H9 (cell line): ENCODE measurements at regions not wholly inside any gene's neighbourhood (a gene's known extent, or its start where the extent isn't known, plus 50 kb on each side); places are given as distances from the start of the nearest gene placed in this dataset.

Experiments used
- DNase-seq: peaks from one replicate; pipeline ENCODE4 v3.0.0-alpha.2; 2017
- H2AFZ ChIP-seq: one replicate; pipeline ENCODE4 v1.6.1; 2013; ENCODE audit warnings: mild to moderate bottlenecking, low read length, control low read depth, moderate library complexity
- H2AK5ac ChIP-seq: 2 replicates; pipeline ENCODE4 v1.6.1; 2013; ENCODE audit warnings: low read length, control low read depth, mixed read lengths; ENCODE audit not compliant: insufficient read length
- H2BK120ac ChIP-seq: one replicate; pipeline ENCODE4 v1.6.1; 2013; ENCODE audit warnings: low read depth, mild to moderate bottlenecking, low read length, control low read depth, inconsistent platforms; ENCODE audit not compliant: poor library complexity, severe bottlenecking
- H2BK12ac ChIP-seq: 2 replicates; pipeline ENCODE4 v1.6.1; 2013; ENCODE audit warnings: low read length, control low read depth, mixed read lengths, low read depth; ENCODE audit not compliant: insufficient read length
- H2BK15ac ChIP-seq: 2 replicates; pipeline ENCODE4 v1.6.1; 2013; ENCODE audit warnings: low read depth, low read length, control low read depth
- H2BK20ac ChIP-seq: one replicate; pipeline ENCODE4 v1.6.1; 2013; ENCODE audit warnings: low read depth, mild to moderate bottlenecking, low read length, control low read depth, inconsistent platforms; ENCODE audit not compliant: poor library complexity, severe bottlenecking
- H2BK5ac ChIP-seq: 2 replicates; pipeline ENCODE4 v1.6.1; 2013; ENCODE audit warnings: low read length, control low read depth, mixed read lengths; ENCODE audit not compliant: insufficient read length
- H3K14ac ChIP-seq: 2 replicates; pipeline ENCODE4 v1.6.1; 2013; ENCODE audit warnings: low read length, control low read depth; ENCODE audit not compliant: insufficient read depth
- H3K18ac ChIP-seq: 2 replicates; pipeline ENCODE4 v1.6.1; 2013; ENCODE audit warnings: low read depth, mild to moderate bottlenecking, mixed read lengths, low read length, control low read depth; ENCODE audit not compliant: insufficient read length
- H3K23ac ChIP-seq: 2 replicates; pipeline ENCODE4 v1.6.1; 2013; ENCODE audit warnings: low read length, control low read depth, mixed read lengths, low read depth; ENCODE audit not compliant: insufficient read length
- H3K23me2 ChIP-seq: 2 replicates; pipeline ENCODE4 v1.6.1; 2013; ENCODE audit warnings: low read depth, mild to moderate bottlenecking, mixed read lengths, low read length, control low read depth; ENCODE audit not compliant: insufficient read length, poor library complexity, severe bottlenecking
- H3K27ac ChIP-seq: 2 replicates; pipeline ENCODE4 v1.5.1; 2013; ENCODE audit warnings: low read length, control low read depth, mixed read lengths, low read depth; ENCODE audit not compliant: insufficient read length
- H3K27me3 ChIP-seq: 2 replicates; pipeline ENCODE4 v1.6.1; 2013; ENCODE audit warnings: low read length, control low read depth, inconsistent platforms; ENCODE audit not compliant: insufficient read depth
- H3K4ac ChIP-seq: 2 replicates; pipeline ENCODE4 v1.6.1; 2013; ENCODE audit warnings: low read depth, mild to moderate bottlenecking, control low read depth, inconsistent platforms, low read length, moderate library complexity
- H3K4me1 ChIP-seq: 2 replicates; pipeline ENCODE4 v1.6.1; 2013; ENCODE audit warnings: low read length, control low read depth, inconsistent platforms; ENCODE audit not compliant: insufficient read depth
- H3K4me2 ChIP-seq: 2 replicates; pipeline ENCODE4 v1.6.1; 2013; ENCODE audit warnings: low read length, control low read depth, mixed read lengths; ENCODE audit not compliant: insufficient read length, insufficient read depth
- H3K56ac ChIP-seq: 2 replicates; pipeline ENCODE4 v1.6.1; 2013; ENCODE audit warnings: low read depth, mild to moderate bottlenecking, mixed read lengths, low read length, control low read depth; ENCODE audit not compliant: insufficient read length
- H3K79me1 ChIP-seq: 2 replicates; pipeline ENCODE4 v1.6.1; 2013; ENCODE audit warnings: low read depth, mild to moderate bottlenecking, moderate library complexity, low read length, control low read depth, inconsistent platforms; ENCODE audit not compliant: insufficient read depth, poor library complexity, severe bottlenecking
- H3K79me2 ChIP-seq: 2 replicates; pipeline ENCODE4 v1.6.1; 2013; ENCODE audit warnings: low read length, control low read depth, inconsistent platforms; ENCODE audit not compliant: insufficient read depth
- H3K9ac ChIP-seq: 2 replicates; pipeline ENCODE4 v1.6.1; 2013; ENCODE audit warnings: low read length, control low read depth, mixed read lengths; ENCODE audit not compliant: insufficient read length; ENCODE audit errors: extremely low read depth
- H3K9me3 ChIP-seq: one replicate; pipeline ENCODE4 v1.6.1; 2013; ENCODE audit warnings: low read depth, low read length, inconsistent platforms; ENCODE audit not compliant: control insufficient read depth
- H3T11ph ChIP-seq: one replicate; pipeline ENCODE4 v1.6.1; 2013; ENCODE audit warnings: mild to moderate bottlenecking, low read length, control low read depth, inconsistent platforms
- H4K20me1 ChIP-seq: one replicate; pipeline ENCODE4 v1.6.1; 2013; ENCODE audit not compliant: control insufficient read depth, insufficient read length, insufficient read depth
- H4K5ac ChIP-seq: 2 replicates; pipeline ENCODE4 v1.6.1; 2013; ENCODE audit warnings: low read depth, mild to moderate bottlenecking, mixed read lengths, low read length, control low read depth; ENCODE audit not compliant: insufficient read length
- H4K8ac ChIP-seq: replicated peaks from 2 replicates; pipeline ENCODE4 v1.6.1; 2013; ENCODE audit warnings: low read length, control low read depth, mixed read lengths, low read depth; ENCODE audit not compliant: insufficient read length
- H4K91ac ChIP-seq: 2 replicates; pipeline ENCODE4 v1.6.1; 2013; ENCODE audit warnings: low read depth, mild to moderate bottlenecking, moderate library complexity, mixed read lengths, low read length, control low read depth; ENCODE audit not compliant: insufficient read length
- H3K27ac Mint-ChIP-seq, 3 experiments: 2 replicates in 2 of 3; 3 replicates in 1 of 3; pipeline ENCODE4 v1.8.0; 2020 to 2021; ENCODE audit warnings: mixed read lengths in 3 of 3, mild to moderate bottlenecking in 1 of 3, moderate library complexity in 1 of 3
- H3K27me3 Mint-ChIP-seq: 2 replicates; pipeline ENCODE4 v1.8.0; 2021; ENCODE audit warnings: low read depth, mild to moderate bottlenecking, moderate library complexity, mixed read lengths
- H3K36me3 Mint-ChIP-seq, 3 experiments: 2 replicates in 2 of 3; 3 replicates in 1 of 3; pipeline ENCODE4 v1.8.0; 2020 to 2021; ENCODE audit warnings: low read depth in 3 of 3, mixed read lengths in 3 of 3; ENCODE audit not compliant: insufficient read depth in 1 of 3
- H3K4me1 Mint-ChIP-seq, 2 experiments: 2 replicates each; pipeline ENCODE4 v1.8.0; 2020; ENCODE audit warnings: mixed read lengths in 2 of 2
- H3K4me3 Mint-ChIP-seq, 2 experiments: 2 replicates in 1 of 2; 3 replicates in 1 of 2; pipeline ENCODE4 v1.8.0; 2020 to 2021; ENCODE audit warnings: mild to moderate bottlenecking in 2 of 2, mixed read lengths in 2 of 2, moderate library complexity in 1 of 2
- H3K9me3 Mint-ChIP-seq, 2 experiments: 2 replicates in 1 of 2; 3 replicates in 1 of 2; pipeline ENCODE4 v1.8.0; 2020; ENCODE audit warnings: mild to moderate bottlenecking in 2 of 2, mixed read lengths in 2 of 2, moderate library complexity in 1 of 2
- CTCF ChIP-seq: fragments of 200-600 bp; sonication (generic); conservative IDR thresholded peaks from 3 replicates; pipeline ENCODE4 v1.8.0; 2021; ENCODE audit warnings: antibody characterized with exemption, mild to moderate bottlenecking
- WGBS: extraction: QIAGEN DNeasy Blood & Tissue Kit; methylation state at CpG from one replicate; pipeline ENCODE4 v1.1.7; 2013; ENCODE audit warnings: missing lambda C conversion rate, low lambda C conversion rate, mixed read lengths; ENCODE audit not compliant: insufficient read length; ENCODE audit errors: extremely low coverage; 5-methylcytosine and 5-hydroxymethylcytosine counted together

- Histone ChIP-seq H3K4me2 (no peak overlapping the region), H3K23me2 (no peaks in the 10 kb centered on the region), H3K79me2 (no peaks in the 10 kb centered on the region), H3K4me1 (no peaks in the 10 kb centered on the region; the same call in 1 of the 2 replicates), H2BK20ac (no peak overlapping the region), H3K4ac (no peak overlapping the region), H3K27ac (no peak overlapping the region), H2AFZ (peak overlapping the region; percentile 75), H3K9me3 (no peaks in the 10 kb centered on the region), H4K91ac (no peak overlapping the region), H4K5ac (no peak overlapping the region), H3K56ac (no peak overlapping the region), H2BK5ac (no peak overlapping the region), H4K20me1 (no peaks in the 10 kb centered on the region), H2BK120ac (no peak overlapping the region), H2BK12ac (no peak overlapping the region), H2AK5ac (no peak overlapping the region), H3K79me1 (no peaks in the 10 kb centered on the region), H3K23ac (no peak overlapping the region), H3K14ac (no peak overlapping the region), H4K8ac (no peak overlapping the region), H3T11ph (no peak overlapping the region), H3K9ac (no peak overlapping the region), H2BK15ac (no peak overlapping the region), H3K18ac (no peak overlapping the region), H3K27me3 (no peaks in the 10 kb centered on the region)
- Mint-ChIP-seq H3K27ac (peak overlapping the region in 1 of 3 experiments; percentile 77; a peak in 1 of 7 replicates), H3K4me3 (no peak overlapping the region), H3K9me3 (peaks cover 0 to 5% of the 10 kb centered on the region in 2 experiments; a peak in 2 of 5 replicates), H3K27me3 (peaks cover 4% of the 10 kb centered on the region), H3K36me3 (no peaks in the 10 kb centered on the region), H3K4me1 (peaks cover 10% of the 10 kb centered on the region in 2 experiments)
- peak; percentile 61 for DNase-seq
- no CpG with 5 or more reads among the region's 3 CpGs for WGBS
- peak; percentile 86 for TF ChIP-seq CTCF
Measured at GRCh38 chr6:93721386-93722048, 302.2 kb upstream of the EPHA7 start.
